ENCODE measurements at regions not wholly inside any gene's neighbourhood (a gene's known extent, or its start where the extent isn't known, plus 50 kb on each side); places are given as distances from the start of the nearest gene placed in this dataset.

DNA sequence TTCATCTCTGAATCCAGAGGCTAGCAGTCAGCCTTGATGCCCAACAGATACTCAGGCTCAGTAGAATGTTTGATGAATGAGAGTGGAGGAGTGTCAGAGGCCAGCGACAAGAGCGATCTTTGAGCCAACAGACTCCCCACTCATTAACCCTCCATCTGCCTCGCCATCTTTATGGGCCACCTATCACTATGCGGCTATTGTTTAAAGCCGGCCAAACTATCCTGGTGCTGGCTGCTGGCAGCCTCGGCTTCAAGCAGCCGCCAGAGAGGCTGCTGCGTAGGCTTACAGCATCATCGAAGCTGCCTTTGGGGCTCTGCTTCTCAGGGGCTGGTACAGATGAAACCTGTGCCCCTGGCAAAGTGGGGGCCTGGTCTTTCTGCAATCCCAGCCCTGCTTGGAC, 525.6 kb downstream of the INSC start:
- DNase-seq (ENCODE audit: low read depth) = no peak
- TF ChIP-seq, protein P1, sequence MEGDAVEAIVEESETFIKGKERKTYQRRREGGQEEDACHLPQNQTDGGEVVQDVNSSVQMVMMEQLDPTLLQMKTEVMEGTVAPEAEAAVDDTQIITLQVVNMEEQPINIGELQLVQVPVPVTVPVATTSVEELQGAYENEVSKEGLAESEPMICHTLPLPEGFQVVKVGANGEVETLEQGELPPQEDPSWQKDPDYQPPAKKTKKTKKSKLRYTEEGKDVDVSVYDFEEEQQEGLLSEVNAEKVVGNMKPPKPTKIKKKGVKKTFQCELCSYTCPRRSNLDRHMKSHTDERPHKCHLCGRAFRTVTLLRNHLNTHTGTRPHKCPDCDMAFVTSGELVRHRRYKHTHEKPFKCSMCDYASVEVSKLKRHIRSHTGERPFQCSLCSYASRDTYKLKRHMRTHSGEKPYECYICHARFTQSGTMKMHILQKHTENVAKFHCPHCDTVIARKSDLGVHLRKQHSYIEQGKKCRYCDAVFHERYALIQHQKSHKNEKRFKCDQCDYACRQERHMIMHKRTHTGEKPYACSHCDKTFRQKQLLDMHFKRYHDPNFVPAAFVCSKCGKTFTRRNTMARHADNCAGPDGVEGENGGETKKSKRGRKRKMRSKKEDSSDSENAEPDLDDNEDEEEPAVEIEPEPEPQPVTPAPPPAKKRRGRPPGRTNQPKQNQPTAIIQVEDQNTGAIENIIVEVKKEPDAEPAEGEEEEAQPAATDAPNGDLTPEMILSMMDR (IDR thresholded peaks at IDR 0.05; ENCODE audit: low read depth, low read length, missing control alignments) = no peak
- no peak overlapping the region for H3K4me3 ChIP-seq (ENCODE audit: low read depth, low read length)

GRCh38 chr11:15641271-15642045, 526.7 kb downstream of the INSC start:
- H3K4me3 ChIP-seq (ENCODE audit: low read depth, low read length) = no peak overlapping the region
- DNase-seq (ENCODE audit: low read depth) = no peak
- TF ChIP-seq, protein P1 (IDR thresholded peaks at IDR 0.05; ENCODE audit: low read depth, low read length, missing control alignments) = no peak

DNA sequence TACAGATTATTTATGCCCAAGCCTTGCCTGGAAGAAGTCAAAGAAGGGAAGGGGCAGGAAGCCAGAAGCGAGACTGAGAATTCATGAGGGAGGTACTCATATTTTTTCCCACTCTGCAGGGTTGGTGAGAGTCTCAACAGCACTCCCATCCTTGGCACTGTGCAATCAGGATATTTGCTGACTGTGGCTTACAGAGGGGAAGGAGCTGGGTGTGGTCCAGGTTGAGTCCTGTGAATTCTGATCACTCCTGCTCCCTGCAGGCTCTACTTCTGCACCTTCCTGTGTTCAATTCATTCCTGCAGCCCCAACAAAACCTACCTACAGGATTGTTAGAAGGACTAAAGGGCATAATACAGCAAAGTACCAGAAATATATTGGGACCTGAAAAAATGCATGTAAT, 530.5 kb downstream of the INSC start:
- TF ChIP-seq, protein P1 (IDR thresholded peaks at IDR 0.05; ENCODE audit: low read depth, low read length, missing control alignments) = no peak
- no peak for DNase-seq (ENCODE audit: low read depth)
- no peak overlapping the region for H3K4me3 ChIP-seq (ENCODE audit: low read depth, low read length)

DNA sequence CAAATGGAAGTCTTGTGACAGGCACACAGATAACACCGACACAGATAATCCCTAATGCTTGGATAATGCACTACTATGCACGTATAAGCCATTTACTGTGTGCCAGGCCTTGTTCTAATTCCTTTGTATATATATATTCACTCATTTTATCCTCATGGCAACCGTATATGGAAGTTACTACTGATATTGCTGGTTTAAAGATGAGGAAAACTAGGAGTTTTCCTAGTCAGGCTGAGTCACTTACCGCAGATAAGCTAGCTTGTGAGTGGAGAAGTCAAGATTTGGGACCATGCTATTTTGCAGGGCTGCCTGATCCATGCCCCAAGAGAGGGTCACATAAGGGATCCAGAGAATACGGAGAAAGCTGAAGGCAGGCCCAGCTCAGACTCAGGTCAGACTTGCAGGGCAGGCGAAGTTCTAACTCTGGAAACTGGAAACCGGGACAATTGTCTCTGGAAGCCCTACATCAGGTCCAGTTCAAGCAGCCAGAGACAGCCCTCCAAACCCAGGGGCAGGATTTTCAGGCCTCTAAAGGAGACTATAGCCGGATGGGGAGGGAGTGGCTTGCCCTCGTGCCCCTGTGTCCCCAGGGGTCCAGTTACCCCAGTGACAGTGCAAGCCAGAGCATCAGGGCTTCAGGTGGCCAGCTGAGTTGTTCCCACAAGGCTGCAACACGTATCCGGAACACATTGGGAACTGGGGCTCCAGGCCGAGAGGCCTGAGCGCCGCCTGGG, 534.8 kb downstream of the INSC start:
- DNase-seq (ENCODE audit: low read depth) = no peak
- TF ChIP-seq, protein P1 (IDR thresholded peaks at IDR 0.05; ENCODE audit: low read depth, low read length, missing control alignments) = no peak
- no peak overlapping the region for H3K4me3 ChIP-seq (ENCODE audit: low read depth, low read length)

GRCh38 chr11:15650105-15650938, 535.6 kb downstream of the INSC start:
- TF ChIP-seq, protein P1 (IDR thresholded peaks at IDR 0.05; ENCODE audit: low read depth, low read length, missing control alignments) = peak; percentile 93
- peak; percentile 24 for DNase-seq (ENCODE audit: low read depth)
- no peak overlapping the region for H3K4me3 ChIP-seq (ENCODE audit: low read depth, low read length)

- TF ChIP-seq, protein P1 (IDR thresholded peaks at IDR 0.05; ENCODE audit: low read depth, low read length, missing control alignments) = no peak
- no peak overlapping the region for H3K4me3 ChIP-seq (ENCODE audit: low read depth, low read length)
- no peak for DNase-seq (ENCODE audit: low read depth)
Measured at GRCh38 chr11:15651033-15651432, 536.3 kb downstream of the INSC start.
